IMR-90 (cell line): ENCODE measurements at regions not wholly inside any gene's neighbourhood (a gene's known extent, or its start where the extent isn't known, plus 50 kb on each side); places are given as distances from the start of the nearest gene placed in this dataset.

Source experiments
- ATAC-seq: fragments of 200-7000 bp; cut with Tn5 transposase; 2 replicates; pipeline ENCODE4 v1.9.1; 2020; ENCODE audit warnings: low read depth, mild to moderate bottlenecking, moderate library complexity
- BruUV-seq: library from RNA; stranded (reverse); fragments of 400-500 nt; replicated peaks from 2 replicates; lab custom pipeline; 2021; lab: Mats Ljungman, UMichigan
- CTCF ChIA-PET: fragments of 300-600 bp; formaldehyde crosslinking; extraction: SDS; loops from one replicate; lab custom pipeline; 2021; ENCODE audit warnings: antibody characterized with exemption; lab: Yijun Ruan, JAX
- POLR2A ChIA-PET: fragments of 300-600 bp; sonication (Branson Sonifier 250); formaldehyde crosslinking; loops from one replicate; lab custom pipeline; 2022; ENCODE audit warnings: antibody characterized with exemption; ENCODE audit not compliant: unreplicated experiment; lab: Charles Lee
- DNase-seq: peaks from one replicate; pipeline ENCODE4 v3.0.0; 2013
- H2AFZ ChIP-seq: replicated peaks from 2 replicates; pipeline ENCODE3; 2013; ENCODE audit warnings: low read length, mild to moderate bottlenecking; ENCODE audit not compliant: poor library complexity
- H2AK5ac ChIP-seq: 2 replicates; pipeline ENCODE4 v1.6.1; 2013; ENCODE audit warnings: low read depth, low read length, inconsistent platforms
- H2AK9ac ChIP-seq: replicated peaks from 2 replicates; pipeline ENCODE3; 2013; ENCODE audit warnings: mild to moderate bottlenecking, low read depth, low read length, moderate library complexity; ENCODE audit not compliant: poor library complexity
- H2BK120ac ChIP-seq: 2 replicates; pipeline ENCODE4 v1.6.1; 2013; ENCODE audit warnings: low read depth, low read length, inconsistent platforms
- H2BK15ac ChIP-seq: 3 replicates; pipeline ENCODE4 v1.6.1; 2013; ENCODE audit warnings: low read depth, low read length, inconsistent platforms
- H2BK20ac ChIP-seq: 2 replicates; pipeline ENCODE4 v1.6.1; 2013; ENCODE audit warnings: low read depth, mild to moderate bottlenecking, inconsistent platforms, low read length, moderate library complexity
- H2BK5ac ChIP-seq: 2 replicates; pipeline ENCODE4 v1.6.1; 2013; ENCODE audit warnings: mild to moderate bottlenecking, low read depth, low read length, inconsistent platforms; ENCODE audit not compliant: poor library complexity, severe bottlenecking
- H3K14ac ChIP-seq: replicated peaks from 2 replicates; pipeline ENCODE4 v1.6.1; 2013; ENCODE audit warnings: low read depth, low read length, inconsistent platforms
- H3K18ac ChIP-seq: 2 replicates; pipeline ENCODE4 v1.6.1; 2013; ENCODE audit warnings: low read depth, low read length, control low read depth
- H3K23ac ChIP-seq: 2 replicates; pipeline ENCODE4 v1.6.1; 2013; ENCODE audit warnings: low read depth, low read length, inconsistent platforms
- H3K27ac ChIP-seq: 2 replicates; pipeline ENCODE4 v1.5.1; 2013; ENCODE audit warnings: mild to moderate bottlenecking, control low read depth, low read length; ENCODE audit not compliant: insufficient read depth
- H3K27me3 ChIP-seq: 2 replicates; pipeline ENCODE4 v1.6.1; 2013; ENCODE audit warnings: low read length; ENCODE audit not compliant: control insufficient read depth, insufficient read depth
- H3K36me3 ChIP-seq: 2 replicates; pipeline ENCODE4 v1.6.1; 2013; ENCODE audit warnings: low read length, mixed read lengths; ENCODE audit not compliant: control insufficient read depth, insufficient read depth
- H3K4ac ChIP-seq: 2 replicates; pipeline ENCODE4 v1.6.1; 2013; ENCODE audit warnings: low read depth, low read length, inconsistent platforms
- H3K4me1 ChIP-seq: 2 replicates; pipeline ENCODE4 v1.6.1; 2013; ENCODE audit warnings: low read length, mixed read lengths; ENCODE audit not compliant: control insufficient read depth, insufficient read depth
- H3K4me2 ChIP-seq: 2 replicates; pipeline ENCODE4 v1.6.1; 2013; ENCODE audit warnings: low read depth, mild to moderate bottlenecking, control low read depth, low read length, moderate library complexity
- H3K4me3 ChIP-seq: 2 replicates; pipeline ENCODE4 v1.5.1; 2013; ENCODE audit warnings: low read depth, mild to moderate bottlenecking, control low read depth, low read length, moderate library complexity; ENCODE audit not compliant: insufficient read depth
- H3K56ac ChIP-seq: 2 replicates; pipeline ENCODE4 v1.6.1; 2013; ENCODE audit warnings: low read length, inconsistent platforms; ENCODE audit not compliant: insufficient read depth; ENCODE audit errors: extremely low read depth
- H3K79me1 ChIP-seq, 2 experiments: 2 replicates each; pipeline ENCODE4 v1.6.1; 2013; ENCODE audit warnings: low read length in 2 of 2, inconsistent platforms in 1 of 2, low read depth in 1 of 2
- H3K9ac ChIP-seq: 2 replicates; pipeline ENCODE4 v1.6.1; 2013; ENCODE audit warnings: low read depth, low read length, control low read depth
- H3K9me1 ChIP-seq: 2 replicates; pipeline ENCODE4 v1.6.1; 2013; ENCODE audit warnings: low read length, inconsistent platforms; ENCODE audit not compliant: insufficient read depth
- H3K9me3 ChIP-seq: 2 replicates; pipeline ENCODE4 v1.6.1; 2013; ENCODE audit warnings: low read length; ENCODE audit not compliant: control insufficient read depth, insufficient read depth
- H4K20me1 ChIP-seq: 2 replicates; pipeline ENCODE4 v1.6.1; 2013; ENCODE audit warnings: low read length, inconsistent platforms; ENCODE audit not compliant: insufficient read depth
- H4K5ac ChIP-seq: 2 replicates; pipeline ENCODE4 v1.6.1; 2013; ENCODE audit warnings: mild to moderate bottlenecking, low read depth, low read length, control low read depth
- H4K8ac ChIP-seq, 2 experiments: 2 replicates each; pipeline ENCODE4 v1.6.1; 2013; ENCODE audit warnings: low read depth in 2 of 2, low read length in 2 of 2, control low read depth in 1 of 2, inconsistent platforms in 1 of 2
- H4K91ac ChIP-seq: 2 replicates; pipeline ENCODE4 v1.6.1; 2013; ENCODE audit warnings: low read depth, low read length, inconsistent platforms; ENCODE audit not compliant: insufficient read depth
- BHLHE40 ChIP-seq: fragments of 150-350 bp; IDR thresholded peaks from 2 replicates; pipeline ENCODE4 v1.6.1; 2016; ENCODE audit warnings: mild to moderate bottlenecking, low read depth, low read length
- CEBPB ChIP-seq: IDR thresholded peaks from 2 replicates; pipeline ENCODE4 v1.6.1; 2012; ENCODE audit warnings: low read depth, low read length, improper control_type of control experiment
- CHD1 ChIP-seq: IDR thresholded peaks from 2 replicates; pipeline ENCODE4 v1.6.1; 2012; ENCODE audit warnings: low read depth, low read length, improper control_type of control experiment
- FOS ChIP-seq: fragments of 150-350 bp; IDR thresholded peaks from 2 replicates; pipeline ENCODE4 v1.6.1; 2016; ENCODE audit warnings: low read depth, low read length
- MAFK ChIP-seq: IDR thresholded peaks from 2 replicates; pipeline ENCODE4 v1.6.1; 2012; ENCODE audit warnings: low read depth, low read length, improper control_type of control experiment
- MAZ ChIP-seq: IDR thresholded peaks from 2 replicates; pipeline ENCODE4 v1.6.1; 2012; ENCODE audit warnings: low read depth, mild to moderate bottlenecking, low read length, improper control_type of control experiment, moderate library complexity, borderline replicate concordance
- MXI1 ChIP-seq: IDR thresholded peaks from 2 replicates; pipeline ENCODE4 v1.6.1; 2012; ENCODE audit warnings: low read depth, mild to moderate bottlenecking, low read length, moderate library complexity, borderline replicate concordance
- NFE2L2 ChIP-seq: fragments of 150-350 bp; IDR thresholded peaks from 2 replicates; pipeline ENCODE4 v1.6.1; 2016; ENCODE audit warnings: low read depth, mild to moderate bottlenecking, low read length
- POLR2A ChIP-seq: IDR thresholded peaks from 2 replicates; pipeline ENCODE4 v1.6.1; 2012; ENCODE audit warnings: mild to moderate bottlenecking, low read depth, low read length
- RAD21 ChIP-seq: IDR thresholded peaks from 2 replicates; pipeline ENCODE4 v1.6.1; 2012; ENCODE audit warnings: low read length, improper control_type of control experiment
- RCOR1 ChIP-seq: IDR thresholded peaks from 2 replicates; pipeline ENCODE4 v1.6.1; 2012; ENCODE audit warnings: mild to moderate bottlenecking, low read length, improper control_type of control experiment; ENCODE audit not compliant: insufficient replicate concordance
- RFX5 ChIP-seq: IDR thresholded peaks from 2 replicates; pipeline ENCODE4 v1.8.0; 2012; ENCODE audit warnings: low read depth, mild to moderate bottlenecking, low read length, moderate library complexity
- SMC3 ChIP-seq: fragments of 150-350 bp; IDR thresholded peaks from 2 replicates; pipeline ENCODE4 v1.6.1; 2016; ENCODE audit warnings: low read depth, mild to moderate bottlenecking, antibody characterized with exemption, low read length, moderate library complexity
- WGBS, 2 experiments: methylation state at CpG; one replicate each; pipeline versions ENCODE4 v1.1.5 to v1.1.7; 2013; ENCODE audit warnings: missing lambda C conversion rate in 2 of 2; ENCODE audit not compliant: insufficient read length in 1 of 2; ENCODE audit errors: extremely low coverage in 2 of 2; 5-methylcytosine and 5-hydroxymethylcytosine counted together
- dilution Hi-C: fragments of 300-500 bp; cut with HindIII; formaldehyde crosslinking; loops from one replicate; pipeline ENCODE4 v1.14.3; 2018; ENCODE audit warnings: low sequenced_read_pairs; ENCODE audit not compliant: unreplicated experiment
- in situ Hi-C: fragments of 300-500 bp; cut with MboI; formaldehyde crosslinking; loops from 3 replicates; pipeline ENCODE4 v1.14.3; 2019; ENCODE audit warnings: low sequenced_read_pairs, inconsistent platforms, mixed read lengths
- intact Hi-C: fragments of 100-400 bp; cut with micrococcal nuclease; formaldehyde crosslinking; loops from 2 replicates; pipeline ENCODE4 v1.10.0; 2022
- TF ChIP-seq, protein P1 (sequence below): fragments of 150-350 bp; IDR thresholded peaks from 2 replicates; pipeline ENCODE4 v1.6.1; 2017; ENCODE audit warnings: mild to moderate bottlenecking, antibody characterized with exemption, low read length, low read depth
- TF ChIP-seq, protein P2 (sequence below): fragments of 150-350 bp; IDR thresholded peaks from 2 replicates; pipeline ENCODE4 v1.6.1; 2016; ENCODE audit warnings: low read depth, mild to moderate bottlenecking, low read length, moderate library complexity, borderline replicate concordance
- TF ChIP-seq, protein P3 (sequence below): conservative IDR thresholded peaks from 2 replicates; pipeline ENCODE4 v1.5.1; 2012; ENCODE audit warnings: mild to moderate bottlenecking, low read depth, low read length, improper control_type of control experiment

DNA sequence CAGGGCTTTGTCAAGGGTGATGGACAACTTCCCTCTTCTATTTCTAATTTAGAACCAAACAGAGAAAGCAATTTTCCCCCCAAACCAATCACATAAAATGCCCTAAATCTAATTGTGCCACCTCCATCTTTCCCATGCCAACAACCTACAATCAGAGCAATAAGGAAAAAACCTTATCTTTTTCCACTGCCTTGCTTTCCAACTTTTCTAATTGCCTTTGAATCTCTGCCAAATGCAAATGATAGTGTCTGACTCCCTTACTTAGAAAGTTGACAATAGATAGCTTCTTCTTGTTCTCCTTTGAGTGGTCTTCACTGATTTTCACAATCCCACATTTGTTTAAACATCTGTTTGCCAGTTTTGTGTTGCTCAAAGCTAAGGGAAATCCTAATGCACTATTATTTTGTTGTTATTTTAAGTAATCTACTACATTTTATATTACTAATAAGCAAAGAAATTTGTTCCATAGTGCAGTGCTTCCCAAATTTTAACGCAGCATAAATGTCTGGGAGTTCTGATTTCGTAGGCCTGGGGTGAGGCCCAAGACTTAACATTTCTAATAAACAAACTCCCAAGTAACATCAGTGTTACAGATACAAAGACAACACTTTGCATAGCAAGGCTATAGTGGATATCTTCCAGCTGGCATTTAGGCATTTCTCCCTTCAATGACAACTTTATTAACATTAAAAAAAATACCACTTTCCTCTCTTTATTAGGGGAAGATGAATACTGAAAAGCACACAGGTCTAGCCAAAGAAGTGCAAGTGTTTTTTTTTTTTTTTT is 696.3 kb upstream of the USP15 start:
- ATAC-seq, result no peak
- H3K9me3 ChIP-seq, result no peaks in the 10 kb centered on the region
- no peak overlapping the region for H4K8ac ChIP-seq
- H4K91ac ChIP-seq, result no peak overlapping the region
- H3K4ac ChIP-seq, result no peak overlapping the region
- no peaks in the 10 kb centered on the region for H3K79me1 ChIP-seq
- H2AFZ ChIP-seq, result no peak overlapping the region
- BruUV-seq, result no TSS peak
- DNase-seq, result no peak
- H3K9me1 ChIP-seq, result no peaks in the 10 kb centered on the region
- H3K9ac ChIP-seq, result no peak overlapping the region
- H3K27ac ChIP-seq, result no peak overlapping the region
- H2BK120ac ChIP-seq, result no peak overlapping the region
- no peak overlapping the region for H2AK9ac ChIP-seq
- in situ Hi-C loops (no loop called here), dilution Hi-C loops (no loop called here), intact Hi-C loops (no loop called here)
- no peak overlapping the region for H2AK5ac ChIP-seq
- H3K36me3 ChIP-seq, result no peaks in the 10 kb centered on the region
- no peak overlapping the region for H3K4me2 ChIP-seq
- no peak overlapping the region for H3K18ac ChIP-seq
- no peak overlapping the region for H3K56ac ChIP-seq
- no CpG with 5 or more reads among the region's 2 CpGs for WGBS, 2 experiments
- H2BK5ac ChIP-seq, result no peak overlapping the region
- H3K4me3 ChIP-seq, result no peak overlapping the region
- H3K4me1 ChIP-seq, result no peaks in the 10 kb centered on the region
- CTCF ChIA-PET, result no interaction called here
- TF ChIP-seq, protein P1, sequence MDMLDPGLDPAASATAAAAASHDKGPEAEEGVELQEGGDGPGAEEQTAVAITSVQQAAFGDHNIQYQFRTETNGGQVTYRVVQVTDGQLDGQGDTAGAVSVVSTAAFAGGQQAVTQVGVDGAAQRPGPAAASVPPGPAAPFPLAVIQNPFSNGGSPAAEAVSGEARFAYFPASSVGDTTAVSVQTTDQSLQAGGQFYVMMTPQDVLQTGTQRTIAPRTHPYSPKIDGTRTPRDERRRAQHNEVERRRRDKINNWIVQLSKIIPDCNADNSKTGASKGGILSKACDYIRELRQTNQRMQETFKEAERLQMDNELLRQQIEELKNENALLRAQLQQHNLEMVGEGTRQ, result no peak
- TF ChIP-seq FOS (no peak), MXI1 (no peak), RFX5 (no peak), MAFK (no peak), RCOR1 (no peak), NFE2L2 (no peak), RAD21 (no peak), CHD1 (no peak), BHLHE40 (no peak), SMC3 (no peak), CEBPB (no peak), MAZ (no peak), POLR2A (no peak)
- TF ChIP-seq, protein P2, sequence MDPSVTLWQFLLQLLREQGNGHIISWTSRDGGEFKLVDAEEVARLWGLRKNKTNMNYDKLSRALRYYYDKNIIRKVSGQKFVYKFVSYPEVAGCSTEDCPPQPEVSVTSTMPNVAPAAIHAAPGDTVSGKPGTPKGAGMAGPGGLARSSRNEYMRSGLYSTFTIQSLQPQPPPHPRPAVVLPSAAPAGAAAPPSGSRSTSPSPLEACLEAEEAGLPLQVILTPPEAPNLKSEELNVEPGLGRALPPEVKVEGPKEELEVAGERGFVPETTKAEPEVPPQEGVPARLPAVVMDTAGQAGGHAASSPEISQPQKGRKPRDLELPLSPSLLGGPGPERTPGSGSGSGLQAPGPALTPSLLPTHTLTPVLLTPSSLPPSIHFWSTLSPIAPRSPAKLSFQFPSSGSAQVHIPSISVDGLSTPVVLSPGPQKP, result no peak
- TF ChIP-seq, protein P3, sequence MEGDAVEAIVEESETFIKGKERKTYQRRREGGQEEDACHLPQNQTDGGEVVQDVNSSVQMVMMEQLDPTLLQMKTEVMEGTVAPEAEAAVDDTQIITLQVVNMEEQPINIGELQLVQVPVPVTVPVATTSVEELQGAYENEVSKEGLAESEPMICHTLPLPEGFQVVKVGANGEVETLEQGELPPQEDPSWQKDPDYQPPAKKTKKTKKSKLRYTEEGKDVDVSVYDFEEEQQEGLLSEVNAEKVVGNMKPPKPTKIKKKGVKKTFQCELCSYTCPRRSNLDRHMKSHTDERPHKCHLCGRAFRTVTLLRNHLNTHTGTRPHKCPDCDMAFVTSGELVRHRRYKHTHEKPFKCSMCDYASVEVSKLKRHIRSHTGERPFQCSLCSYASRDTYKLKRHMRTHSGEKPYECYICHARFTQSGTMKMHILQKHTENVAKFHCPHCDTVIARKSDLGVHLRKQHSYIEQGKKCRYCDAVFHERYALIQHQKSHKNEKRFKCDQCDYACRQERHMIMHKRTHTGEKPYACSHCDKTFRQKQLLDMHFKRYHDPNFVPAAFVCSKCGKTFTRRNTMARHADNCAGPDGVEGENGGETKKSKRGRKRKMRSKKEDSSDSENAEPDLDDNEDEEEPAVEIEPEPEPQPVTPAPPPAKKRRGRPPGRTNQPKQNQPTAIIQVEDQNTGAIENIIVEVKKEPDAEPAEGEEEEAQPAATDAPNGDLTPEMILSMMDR, result no peak
- H3K27me3 ChIP-seq, result no peaks in the 10 kb centered on the region
- H3K14ac ChIP-seq, result no peak overlapping the region
- no peak overlapping the region for H3K23ac ChIP-seq
- POLR2A ChIA-PET, result no interaction called here
- no peak overlapping the region for H2BK15ac ChIP-seq
- no peak overlapping the region for H2BK20ac ChIP-seq
- H4K20me1 ChIP-seq, result no peaks in the 10 kb centered on the region
- no peak overlapping the region for H4K5ac ChIP-seq
